ENCODE measurements at regions not wholly inside any gene's neighbourhood (a gene's known extent, or its start where the extent isn't known, plus 50 kb on each side); places are given as distances from the start of the nearest gene placed in this dataset.

DNA sequence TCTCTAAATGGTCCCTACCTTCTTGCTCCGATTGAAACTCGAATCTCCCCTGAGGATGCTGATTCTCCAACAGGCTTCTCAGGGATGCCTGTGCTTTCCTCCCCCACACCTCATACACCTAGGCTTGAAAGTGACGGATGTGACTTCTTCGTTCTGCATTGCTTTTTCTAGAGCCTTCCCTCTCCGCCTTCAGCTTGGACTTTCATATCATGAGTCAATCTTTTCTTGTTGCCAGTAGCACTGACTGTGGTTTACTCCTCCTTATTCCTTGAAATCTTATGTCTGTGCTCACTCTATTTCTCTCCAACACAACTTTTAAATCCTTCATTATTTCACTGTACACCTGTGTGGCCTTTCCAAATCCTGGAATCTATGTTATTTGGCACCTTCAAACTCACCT lies 451.4 kb downstream of the TMX3 start:
- H3K4me1 ChIP-seq (ENCODE audit: control insufficient read depth in 1 of 2, insufficient read depth in 2 of 2, low read length in 2 of 2) = no peaks in the 10 kb centered on the region
- peaks cover 0 to 1% of the 10 kb centered on the region in 2 donors for H3K27me3 ChIP-seq (ENCODE audit: control insufficient read depth in 1 of 2, insufficient read depth in 2 of 2, low read length in 1 of 2)
- DNase-seq = no peak
- H3K4me3 ChIP-seq (ENCODE audit: low read length in 2 of 2) = no peak overlapping the region
- no peaks in the 10 kb centered on the region for H3K9me3 ChIP-seq (ENCODE audit: control insufficient read depth, low read length)
- no peak overlapping the region for H3K27ac ChIP-seq (ENCODE audit: low read depth in 1 of 2, low read length in 2 of 2)
- 93 to 94% methylated on average over 5 of the region's 5 CpGs for WGBS, 2 donors
- no peaks in the 10 kb centered on the region for H3K36me3 ChIP-seq (ENCODE audit: control insufficient read depth in 1 of 2, insufficient read depth in 2 of 2, low read length in 1 of 2)
- intact Hi-C loops (cut with DNase I) = no loop called here
- no peak for ATAC-seq (ENCODE audit: low FRiP score)

- H3K27me3 ChIP-seq (ENCODE audit: control insufficient read depth in 1 of 2, insufficient read depth in 2 of 2, low read length in 1 of 2) = peaks cover 0 to 1% of the 10 kb centered on the region in 2 donors
- no peak overlapping the region for H3K27ac ChIP-seq (ENCODE audit: low read depth in 1 of 2, low read length in 2 of 2)
- 83 to 85% methylated on average over 2 of the region's 2 CpGs for WGBS, 2 donors
- H3K9me3 ChIP-seq (ENCODE audit: control insufficient read depth, low read length) = no peaks in the 10 kb centered on the region
- ATAC-seq (ENCODE audit: low FRiP score) (no peak), DNase-seq (no peak)
- no peak overlapping the region for H3K4me3 ChIP-seq (ENCODE audit: low read length in 2 of 2)
- intact Hi-C loops (cut with DNase I) = no loop called here
- no peaks in the 10 kb centered on the region for H3K4me1 ChIP-seq (ENCODE audit: control insufficient read depth in 1 of 2, insufficient read depth in 2 of 2, low read length in 2 of 2)
- H3K36me3 ChIP-seq (ENCODE audit: control insufficient read depth in 1 of 2, insufficient read depth in 2 of 2, low read length in 1 of 2) = no peaks in the 10 kb centered on the region
Observed at GRCh38 chr18:68262690-68263294, 452.1 kb downstream of the TMX3 start.

DNA sequence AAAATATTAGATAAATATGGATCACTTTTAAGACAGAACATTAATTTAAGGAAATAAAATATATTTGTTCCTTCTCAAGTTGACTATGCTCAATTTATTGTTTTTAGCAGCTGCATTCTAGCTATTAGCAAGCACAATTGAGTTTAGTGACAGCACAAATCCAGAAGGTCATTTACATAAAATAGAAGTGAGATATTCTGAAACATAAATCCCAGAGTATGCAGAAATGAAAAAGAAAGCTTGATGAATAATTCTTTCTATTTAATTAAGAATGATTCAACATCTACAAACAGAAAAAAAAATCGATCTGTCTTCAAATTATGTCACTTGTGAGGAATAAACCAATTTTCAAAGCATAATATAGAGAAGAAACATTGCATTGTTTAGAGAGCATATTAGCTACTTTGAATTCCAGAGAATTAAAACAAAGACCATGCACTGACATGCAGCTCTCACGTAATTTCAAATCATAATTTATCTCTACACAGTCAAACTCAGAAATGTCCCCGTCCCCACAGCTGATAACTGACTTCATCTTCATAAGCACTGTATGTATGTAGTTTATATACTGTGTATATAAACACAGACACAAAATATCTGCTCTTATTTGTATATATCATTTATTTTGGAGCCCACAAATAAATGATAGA lies 458.4 kb downstream of the TMX3 start:
- DNase-seq (no peak), ATAC-seq (ENCODE audit: low FRiP score) (no peak)
- H3K4me3 ChIP-seq (ENCODE audit: low read length in 2 of 2) = no peak overlapping the region
- no peaks in the 10 kb centered on the region for H3K9me3 ChIP-seq (ENCODE audit: control insufficient read depth, low read length)
- no peaks in the 10 kb centered on the region for H3K4me1 ChIP-seq (ENCODE audit: control insufficient read depth in 1 of 2, insufficient read depth in 2 of 2, low read length in 2 of 2)
- no peaks in the 10 kb centered on the region for H3K36me3 ChIP-seq (ENCODE audit: control insufficient read depth in 1 of 2, insufficient read depth in 2 of 2, low read length in 1 of 2)
- intact Hi-C loops (cut with DNase I) = no loop called here
- H3K27ac ChIP-seq (ENCODE audit: low read depth in 1 of 2, low read length in 2 of 2) = no peak overlapping the region
- no peaks in the 10 kb centered on the region for H3K27me3 ChIP-seq (ENCODE audit: control insufficient read depth in 1 of 2, insufficient read depth in 2 of 2, low read length in 1 of 2)
- 89% methylated on average over 3 of the region's 3 CpGs for WGBS, 2 donors

- Histone ChIP-seq H3K4me1 (ENCODE audit: control insufficient read depth in 1 of 2, insufficient read depth in 2 of 2, low read length in 2 of 2) (no peaks in the 10 kb centered on the region), H3K36me3 (ENCODE audit: control insufficient read depth in 1 of 2, insufficient read depth in 2 of 2, low read length in 1 of 2) (no peaks in the 10 kb centered on the region), H3K4me3 (ENCODE audit: low read length in 2 of 2) (no peak overlapping the region), H3K27me3 (ENCODE audit: control insufficient read depth in 1 of 2, insufficient read depth in 2 of 2, low read length in 1 of 2) (no peaks in the 10 kb centered on the region), H3K9me3 (ENCODE audit: control insufficient read depth, low read length) (no peaks in the 10 kb centered on the region), H3K27ac (ENCODE audit: low read depth in 1 of 2, low read length in 2 of 2) (no peak overlapping the region)
- 17 to 20% methylated on average over 2 of the region's 2 CpGs for WGBS, 2 donors
- ATAC-seq (ENCODE audit: low FRiP score) (no peak), DNase-seq (no peak)
- intact Hi-C loops (cut with DNase I) = no loop called here
Observed at GRCh38 chr18:68244786-68245185, 470.1 kb downstream of the TMX3 start.

DNA sequence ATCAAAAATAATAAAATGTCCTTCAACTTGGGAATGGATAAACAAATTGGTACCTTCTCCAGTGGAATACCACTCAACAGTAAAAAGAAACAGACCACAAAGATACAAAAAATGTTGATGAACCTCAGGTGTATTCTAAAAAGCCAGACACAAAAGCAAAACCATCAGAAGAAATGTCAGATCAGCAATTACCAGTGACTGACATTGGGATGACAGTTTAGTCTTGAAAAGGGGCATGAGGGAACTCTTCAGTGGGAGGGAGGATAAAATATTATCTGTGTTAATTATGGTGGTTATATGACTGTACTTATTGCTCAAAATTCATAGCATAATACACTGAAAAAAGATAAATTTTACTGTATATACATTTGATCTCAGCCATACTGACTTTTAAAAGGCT lies 473.0 kb downstream of the TMX3 start:
- no peaks in the 10 kb centered on the region for H3K27me3 ChIP-seq (ENCODE audit: control insufficient read depth in 1 of 2, insufficient read depth in 2 of 2, low read length in 1 of 2)
- H3K4me3 ChIP-seq (ENCODE audit: low read length in 2 of 2) = no peak overlapping the region
- ATAC-seq (ENCODE audit: low FRiP score) (no peak), DNase-seq (no peak)
- no peak overlapping the region for H3K27ac ChIP-seq (ENCODE audit: low read depth in 1 of 2, low read length in 2 of 2)
- H3K4me1 ChIP-seq (ENCODE audit: control insufficient read depth in 1 of 2, insufficient read depth in 2 of 2, low read length in 2 of 2) = no peaks in the 10 kb centered on the region
- intact Hi-C loops (cut with DNase I) = no loop called here
- H3K9me3 ChIP-seq (ENCODE audit: control insufficient read depth, low read length) = no peaks in the 10 kb centered on the region
- no peaks in the 10 kb centered on the region for H3K36me3 ChIP-seq (ENCODE audit: control insufficient read depth in 1 of 2, insufficient read depth in 2 of 2, low read length in 1 of 2)

DNA sequence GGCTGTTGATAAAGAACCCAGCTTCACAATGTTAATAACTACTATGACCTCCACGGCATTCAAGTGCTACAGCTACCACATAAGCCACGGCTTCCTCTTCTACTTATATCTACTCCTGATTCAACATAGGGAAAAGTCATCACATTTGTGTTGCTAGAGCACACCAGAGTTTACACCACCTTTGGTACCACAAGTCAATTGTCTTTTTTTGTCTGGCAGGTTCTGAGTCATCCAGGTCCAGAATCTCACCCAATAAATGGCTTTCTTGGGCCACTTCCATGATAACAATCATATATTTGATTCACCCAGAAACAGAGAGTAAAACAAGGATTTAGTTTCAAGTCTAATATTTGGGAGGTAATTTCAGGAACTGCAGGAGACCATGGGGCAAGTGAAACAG lies 480.2 kb downstream of the TMX3 start:
- DNase-seq = no peak
- ATAC-seq (ENCODE audit: low FRiP score) = no peak
- H3K36me3 ChIP-seq (ENCODE audit: control insufficient read depth in 1 of 2, insufficient read depth in 2 of 2, low read length in 1 of 2) = no peaks in the 10 kb centered on the region
- H3K27me3 ChIP-seq (ENCODE audit: control insufficient read depth in 1 of 2, insufficient read depth in 2 of 2, low read length in 1 of 2) = no peaks in the 10 kb centered on the region
- H3K4me1 ChIP-seq (ENCODE audit: control insufficient read depth in 1 of 2, insufficient read depth in 2 of 2, low read length in 2 of 2) = peaks cover 0 to under 1% of the 10 kb centered on the region in 2 donors
- H3K4me3 ChIP-seq (ENCODE audit: low read length in 2 of 2) = no peak overlapping the region
- 37 to 74% methylated on average over 2 of the region's 2 CpGs for WGBS, 2 donors
- no peak overlapping the region for H3K27ac ChIP-seq (ENCODE audit: low read depth in 1 of 2, low read length in 2 of 2)
- H3K9me3 ChIP-seq (ENCODE audit: control insufficient read depth, low read length) = peaks cover 2% of the 10 kb centered on the region
- intact Hi-C loops (cut with DNase I) = no loop called here

DNA sequence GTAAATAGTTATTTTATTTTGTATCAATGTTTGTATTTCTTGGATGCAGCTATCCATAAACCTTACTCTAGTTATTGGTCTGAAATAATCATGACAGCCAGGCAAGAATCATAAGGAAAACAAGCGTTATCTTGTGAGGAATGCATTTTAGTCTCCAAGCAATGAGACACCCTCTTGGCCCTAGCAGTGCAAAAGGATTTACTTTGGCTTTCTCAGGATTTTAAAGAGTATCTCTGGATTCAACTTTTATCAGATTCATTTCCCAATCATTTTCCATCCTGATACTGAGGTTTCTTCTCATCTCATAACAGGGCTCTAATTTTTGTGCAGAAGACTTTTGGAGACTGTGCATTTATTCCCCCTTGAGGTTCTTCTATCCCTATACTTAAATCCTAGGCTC lies 480.8 kb downstream of the TMX3 start:
- Histone ChIP-seq H3K27me3 (ENCODE audit: control insufficient read depth in 1 of 2, insufficient read depth in 2 of 2, low read length in 1 of 2) (no peaks in the 10 kb centered on the region), H3K4me3 (ENCODE audit: low read length in 2 of 2) (no peak overlapping the region), H3K27ac (ENCODE audit: low read depth in 1 of 2, low read length in 2 of 2) (no peak overlapping the region), H3K36me3 (ENCODE audit: control insufficient read depth in 1 of 2, insufficient read depth in 2 of 2, low read length in 1 of 2) (no peaks in the 10 kb centered on the region), H3K4me1 (ENCODE audit: control insufficient read depth in 1 of 2, insufficient read depth in 2 of 2, low read length in 2 of 2) (peaks cover 0 to 2% of the 10 kb centered on the region in 2 donors), H3K9me3 (ENCODE audit: control insufficient read depth, low read length) (peaks cover 2% of the 10 kb centered on the region)
- intact Hi-C loops (cut with DNase I) = no loop called here
- peak; percentile 64 for ATAC-seq (ENCODE audit: low FRiP score)
- WGBS, 2 donors = 7 to 17% methylated on average over 1 of the region's 1 CpG
- DNase-seq = no peak

- DNase-seq = no peak
- Histone ChIP-seq H3K36me3 (ENCODE audit: control insufficient read depth in 1 of 2, insufficient read depth in 2 of 2, low read length in 1 of 2) (no peaks in the 10 kb centered on the region), H3K27ac (ENCODE audit: low read depth in 1 of 2, low read length in 2 of 2) (no peak overlapping the region), H3K4me1 (ENCODE audit: control insufficient read depth in 1 of 2, insufficient read depth in 2 of 2, low read length in 2 of 2) (peaks cover 0 to 2% of the 10 kb centered on the region in 2 donors), H3K27me3 (ENCODE audit: control insufficient read depth in 1 of 2, insufficient read depth in 2 of 2, low read length in 1 of 2) (no peaks in the 10 kb centered on the region), H3K4me3 (ENCODE audit: low read length in 2 of 2) (no peak overlapping the region), H3K9me3 (ENCODE audit: control insufficient read depth, low read length) (peaks cover 2% of the 10 kb centered on the region)
- peak; percentile 56 for ATAC-seq (ENCODE audit: low FRiP score)
- WGBS, 2 donors = 93 to 99% methylated on average over 1 of the region's 1 CpG
- intact Hi-C loops (cut with DNase I) = no loop called here
Observed at GRCh38 chr18:68233018-68233417, 481.9 kb downstream of the TMX3 start.

DNA sequence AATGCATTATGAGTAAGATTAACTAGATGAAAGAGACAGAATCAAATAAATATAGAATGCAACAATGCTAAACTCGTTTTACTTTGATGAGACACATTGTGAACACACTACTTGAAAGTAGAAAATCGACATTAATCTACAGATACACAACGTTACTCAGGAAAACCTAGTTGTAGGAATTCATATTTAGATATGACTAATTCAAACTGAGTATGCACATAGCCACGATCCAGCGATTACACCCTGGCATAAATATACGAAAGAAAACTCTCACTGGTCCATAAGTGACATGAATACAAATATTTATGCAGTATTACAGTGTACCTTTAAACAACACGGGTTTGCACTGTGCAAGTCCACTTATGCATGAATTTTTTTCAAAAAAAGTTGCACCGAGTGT lies 485.6 kb downstream of the TMX3 start:
- Histone ChIP-seq H3K27ac (ENCODE audit: low read depth in 1 of 2, low read length in 2 of 2) (no peak overlapping the region), H3K4me3 (ENCODE audit: low read length in 2 of 2) (no peak overlapping the region), H3K4me1 (ENCODE audit: control insufficient read depth in 1 of 2, insufficient read depth in 2 of 2, low read length in 2 of 2) (peaks cover 0 to 2% of the 10 kb centered on the region in 2 donors), H3K9me3 (ENCODE audit: control insufficient read depth, low read length) (peaks cover 2% of the 10 kb centered on the region), H3K27me3 (ENCODE audit: control insufficient read depth in 1 of 2, insufficient read depth in 2 of 2, low read length in 1 of 2) (no peaks in the 10 kb centered on the region), H3K36me3 (ENCODE audit: control insufficient read depth in 1 of 2, insufficient read depth in 2 of 2, low read length in 1 of 2) (no peaks in the 10 kb centered on the region)
- ATAC-seq (ENCODE audit: low FRiP score) (no peak), DNase-seq (no peak)
- 70 to 72% methylated on average over 8 of the region's 8 CpGs for WGBS, 2 donors
- intact Hi-C loops (cut with DNase I) = no loop called here

All from aorta (tissue), 5 donors.